GM12875 (cell line): ENCODE measurements at regions not wholly inside any gene's neighbourhood (a gene's known extent, or its start where the extent isn't known, plus 50 kb on each side); places are given as distances from the start of the nearest gene placed in this dataset.
"Not testable (repeated sequence)": the region's sequence is repeated elsewhere in the genome, so short reads cannot be mapped to it uniquely, and the experiment has no call there.

ENCODE experiments used
- H3K4me3 ChIP-seq: one replicate; pipeline ENCODE4 v1.5.1; 2011; ENCODE audit warnings: low read depth, low read length, control low read depth
- CTCF ChIP-seq: IDR thresholded peaks from 2 replicates; pipeline ENCODE4 v1.5.1; 2011; ENCODE audit warnings: low read depth, mild to moderate bottlenecking, control low read depth, inconsistent platforms, low read length, moderate library complexity, borderline replicate concordance; ENCODE audit not compliant: insufficient read depth

GRCh38 chr3:109995377-109995776, 658.0 kb upstream of the DPPA4 start:
- H3K4me3 ChIP-seq = no peak overlapping the region
- no peak for TF ChIP-seq CTCF

- not testable (repeated sequence) for H3K4me3 ChIP-seq
Measured at GRCh38 chr3:110001905-110002304, 664.6 kb upstream of the DPPA4 start.

DNA sequence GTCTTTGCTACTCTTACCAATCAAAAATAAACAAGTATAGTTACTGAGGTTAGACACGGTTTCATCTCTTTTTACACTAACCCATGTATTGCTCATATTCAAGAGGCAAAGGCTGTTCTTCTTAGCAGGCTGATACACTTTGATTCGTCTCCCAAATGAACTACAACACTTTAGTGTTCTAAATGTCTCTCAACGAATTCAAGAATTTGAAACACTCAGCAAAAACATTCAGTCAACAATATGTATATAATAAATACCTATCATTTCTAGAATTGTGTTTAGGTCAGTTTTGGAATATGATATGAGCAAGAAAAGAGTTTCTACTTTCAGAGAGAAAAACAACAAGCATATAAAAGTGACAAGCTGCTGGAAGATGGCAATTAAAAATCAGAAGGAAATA, 669.6 kb upstream of the DPPA4 start:
- no peak overlapping the region for H3K4me3 ChIP-seq
- TF ChIP-seq CTCF = no peak

GRCh38 chr3:110015231-110015963, 678.1 kb upstream of the DPPA4 start:
- no peak overlapping the region for H3K4me3 ChIP-seq
- TF ChIP-seq CTCF = no peak

GRCh38 chr3:110016235-110016815, 679.0 kb upstream of the DPPA4 start:
- H3K4me3 ChIP-seq = no peak overlapping the region
- no peak for TF ChIP-seq CTCF

DNA sequence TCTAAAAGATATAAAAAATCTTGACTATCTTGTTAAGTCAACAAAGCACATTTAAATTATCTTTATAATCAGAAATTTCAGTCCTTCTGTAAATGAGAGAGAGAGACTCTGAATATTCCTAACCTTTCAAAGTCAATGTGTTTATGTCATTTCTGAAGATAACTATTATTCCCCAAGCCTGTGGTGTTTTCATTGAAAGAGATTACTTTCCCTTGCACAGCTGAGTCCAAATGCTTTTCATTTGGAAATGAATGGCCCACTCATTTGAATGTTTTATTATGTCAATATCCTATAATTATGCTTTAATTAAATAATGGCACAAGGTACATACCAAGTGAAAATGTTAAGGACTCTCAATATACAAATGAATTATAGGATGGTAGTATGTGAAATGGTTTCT, 680.0 kb upstream of the DPPA4 start:
- TF ChIP-seq CTCF = no peak
- H3K4me3 ChIP-seq = no peak overlapping the region

- no peak overlapping the region for H3K4me3 ChIP-seq
- TF ChIP-seq CTCF = no peak
Measured at GRCh38 chr3:110021659-110022058, 684.3 kb upstream of the DPPA4 start.

DNA sequence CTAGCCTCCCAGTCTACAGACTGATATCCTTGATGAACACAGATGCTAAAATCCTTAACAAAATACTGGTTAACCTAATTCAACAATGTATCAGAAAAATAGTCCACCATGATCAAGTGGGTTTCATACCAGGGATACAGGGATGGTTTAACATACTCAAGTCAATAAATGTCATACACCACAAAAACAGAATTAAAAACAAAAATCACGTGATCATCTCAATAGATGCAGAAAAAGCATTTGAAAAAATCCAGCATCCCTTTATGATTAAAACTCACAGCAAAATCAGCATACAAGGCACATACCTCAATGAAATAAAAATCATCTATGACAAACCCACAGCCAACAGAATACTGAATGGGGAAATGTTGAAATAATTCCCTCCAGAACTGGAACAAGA, 685.7 kb upstream of the DPPA4 start:
- not testable (repeated sequence) for H3K4me3 ChIP-seq
